Astrocyte (in vitro differentiated cells and primary cell): ENCODE measurements at regions not wholly inside any gene's neighbourhood (a gene's known extent, or its start where the extent isn't known, plus 50 kb on each side); places are given as distances from the start of the nearest gene placed in this dataset.

Experiments used
- DNase-seq: peaks from one replicate; pipeline ENCODE4 v3.0.0-alpha.2; 2010; ENCODE audit warnings: low read depth
- FAIRE-seq: peaks from 2 replicates; lab custom pipeline; 2011; peaks lifted over from hg19 to GRCh38; lab: Jason Lieb, UNC
- H2AFZ ChIP-seq: 2 replicates; pipeline ENCODE4 v1.6.0; 2012; ENCODE audit warnings: low read depth, low read length, inconsistent platforms
- H3K27ac ChIP-seq: 2 replicates; pipeline ENCODE4 v1.5.1; 2011; ENCODE audit warnings: low read depth, low read length, inconsistent platforms
- H3K27me3 ChIP-seq: 2 replicates; pipeline ENCODE4 v1.6.0; 2011; ENCODE audit warnings: low read length, inconsistent platforms; ENCODE audit not compliant: insufficient read depth
- H3K36me3 ChIP-seq: 2 replicates; pipeline ENCODE4 v1.5.1; 2011; ENCODE audit warnings: low read length, inconsistent platforms; ENCODE audit not compliant: insufficient read depth
- H3K4me1 ChIP-seq: 2 replicates; pipeline ENCODE4 v1.5.1; 2011; ENCODE audit warnings: low read length, inconsistent platforms; ENCODE audit not compliant: insufficient read depth
- H3K4me2 ChIP-seq: 2 replicates; pipeline ENCODE4 v1.6.0; 2012; ENCODE audit warnings: low read length, inconsistent platforms
- H3K4me3 ChIP-seq: 2 replicates; pipeline ENCODE4 v1.5.1; 2011; ENCODE audit warnings: low read depth, mild to moderate bottlenecking, low read length, inconsistent platforms; ENCODE audit not compliant: insufficient read depth
- H3K79me2 ChIP-seq: 2 replicates; pipeline ENCODE4 v1.6.0; 2012; ENCODE audit warnings: mild to moderate bottlenecking, low read length, inconsistent platforms; ENCODE audit not compliant: insufficient read depth
- H3K9ac ChIP-seq: 2 replicates; pipeline ENCODE4 v1.6.0; 2012; ENCODE audit warnings: mild to moderate bottlenecking, low read length, inconsistent platforms
- H3K9me3 ChIP-seq: 2 replicates; pipeline ENCODE4 v1.5.1; 2012; ENCODE audit warnings: low read depth, mild to moderate bottlenecking, low read length, inconsistent platforms; ENCODE audit not compliant: insufficient read depth
- H4K20me1 ChIP-seq: 2 replicates; pipeline ENCODE4 v1.6.0; 2012; ENCODE audit warnings: low read length, inconsistent platforms; ENCODE audit not compliant: insufficient read depth
- H3K27ac Mint-ChIP-seq: one replicate; pipeline ENCODE4 v1.8.0; 2021; ENCODE audit warnings: mild to moderate bottlenecking, mixed read lengths; ENCODE audit not compliant: unreplicated experiment
- H3K27me3 Mint-ChIP-seq: one replicate; pipeline ENCODE4 v1.8.0; 2021; ENCODE audit warnings: low read depth, mixed read lengths; ENCODE audit not compliant: unreplicated experiment
- H3K36me3 Mint-ChIP-seq: one replicate; pipeline ENCODE4 v1.8.0; 2021; ENCODE audit warnings: low read depth, mixed read lengths; ENCODE audit not compliant: unreplicated experiment
- H3K4me1 Mint-ChIP-seq: one replicate; pipeline ENCODE4 v1.8.0; 2021; ENCODE audit warnings: low read depth, mixed read lengths; ENCODE audit not compliant: unreplicated experiment
- H3K4me3 Mint-ChIP-seq: one replicate; pipeline ENCODE4 v1.8.0; 2021; ENCODE audit warnings: mild to moderate bottlenecking, moderate library complexity, mixed read lengths; ENCODE audit not compliant: unreplicated experiment
- H3K9me3 Mint-ChIP-seq: one replicate; pipeline ENCODE4 v1.8.0; 2021; ENCODE audit warnings: mild to moderate bottlenecking, mixed read lengths; ENCODE audit not compliant: unreplicated experiment
- EZH2 ChIP-seq: IDR thresholded peaks from 2 replicates; pipeline ENCODE4 v1.6.1; 2012; ENCODE audit warnings: mild to moderate bottlenecking, low read length, inconsistent platforms; ENCODE audit not compliant: insufficient read depth
- TF ChIP-seq, protein P1 (sequence below): IDR thresholded peaks from 2 replicates; pipeline ENCODE4 v1.5.1; 2011; ENCODE audit warnings: low read depth, mild to moderate bottlenecking, inconsistent platforms, low read length, moderate library complexity; ENCODE audit not compliant: insufficient read depth

DNA sequence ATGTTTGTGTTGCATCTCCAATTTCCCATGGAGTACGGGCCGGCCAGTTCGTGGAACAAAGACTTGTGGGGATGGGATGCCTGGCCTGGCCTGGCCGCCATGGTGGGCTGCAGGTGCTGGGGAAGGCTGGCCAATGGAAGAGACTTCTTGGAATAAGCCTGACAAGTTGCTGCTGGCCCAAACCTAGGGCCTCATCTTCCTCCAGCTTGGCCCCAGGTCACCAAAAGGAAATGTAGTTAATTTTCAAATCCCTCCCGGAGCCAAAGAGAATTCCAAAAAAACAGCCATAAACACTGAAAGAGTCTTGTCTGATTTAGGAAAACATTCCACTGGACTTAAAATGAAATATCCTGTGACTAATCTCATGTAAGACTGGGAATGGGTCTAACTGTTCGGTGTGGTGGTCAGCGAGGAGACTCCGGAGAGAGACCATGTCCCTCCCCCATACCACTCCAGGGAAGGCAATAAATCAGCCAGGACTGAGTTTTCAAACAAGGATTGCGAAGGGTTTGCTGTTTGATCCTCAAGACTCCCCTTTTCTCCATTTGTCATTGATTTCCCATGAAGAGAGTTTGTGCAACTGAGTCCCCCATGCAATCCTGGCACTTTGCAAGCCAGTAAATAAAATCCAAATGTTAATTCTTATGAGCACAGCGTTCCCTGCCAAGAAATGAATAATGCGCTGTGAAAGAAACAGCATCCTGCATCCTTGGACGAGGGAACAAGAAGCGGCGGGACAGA lies 128.7 kb upstream of the HABP2 start:
- Mint-ChIP-seq H3K27ac (no peak overlapping the region), H3K9me3 (peaks cover 5% of the 10 kb centered on the region), H3K4me1 (peaks cover 3% of the 10 kb centered on the region)

DNA sequence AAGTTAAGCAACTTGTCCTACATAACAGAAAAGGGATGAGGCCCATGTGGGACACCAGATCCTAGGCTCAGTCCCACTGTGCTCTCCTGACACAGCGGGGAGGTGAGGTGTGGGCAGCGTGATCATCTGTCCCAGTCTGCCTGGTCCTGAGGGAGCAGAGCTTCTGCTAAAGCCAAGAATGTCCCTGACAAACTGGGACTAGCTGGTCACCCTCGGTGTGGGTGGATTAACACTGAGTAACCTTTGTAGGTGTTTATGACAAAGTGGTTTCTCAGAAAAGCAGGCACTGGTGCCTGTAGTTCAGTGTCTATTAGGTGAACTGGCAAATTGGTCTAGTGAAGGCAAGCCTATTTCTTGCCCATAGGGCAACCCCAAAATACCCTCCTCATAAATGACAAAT lies 127.8 kb upstream of the HABP2 start:
- no peak overlapping the region for H3K27ac Mint-ChIP-seq
- Histone ChIP-seq H3K4me3 (no peak overlapping the region), H3K79me2 (no peaks in the 10 kb centered on the region), H3K27me3 (peaks cover 2% of the 10 kb centered on the region), H2AFZ (no peak overlapping the region), H4K20me1 (no peaks in the 10 kb centered on the region), H3K9ac (no peak overlapping the region), H3K4me2 (no peak overlapping the region), H3K36me3 (no peaks in the 10 kb centered on the region), H3K27ac (no peak overlapping the region), H3K4me1 (no peaks in the 10 kb centered on the region), H3K9me3 (no peaks in the 10 kb centered on the region)
- FAIRE-seq (no peak), DNase-seq (no peak)
- H3K4me3 Mint-ChIP-seq = no peak overlapping the region
- peaks cover 3% of the 10 kb centered on the region for H3K4me1 Mint-ChIP-seq
- H3K36me3 Mint-ChIP-seq = no peaks in the 10 kb centered on the region
- H3K27me3 Mint-ChIP-seq = peaks cover 21% of the 10 kb centered on the region
- no peak for TF ChIP-seq EZH2
- TF ChIP-seq, protein P1, sequence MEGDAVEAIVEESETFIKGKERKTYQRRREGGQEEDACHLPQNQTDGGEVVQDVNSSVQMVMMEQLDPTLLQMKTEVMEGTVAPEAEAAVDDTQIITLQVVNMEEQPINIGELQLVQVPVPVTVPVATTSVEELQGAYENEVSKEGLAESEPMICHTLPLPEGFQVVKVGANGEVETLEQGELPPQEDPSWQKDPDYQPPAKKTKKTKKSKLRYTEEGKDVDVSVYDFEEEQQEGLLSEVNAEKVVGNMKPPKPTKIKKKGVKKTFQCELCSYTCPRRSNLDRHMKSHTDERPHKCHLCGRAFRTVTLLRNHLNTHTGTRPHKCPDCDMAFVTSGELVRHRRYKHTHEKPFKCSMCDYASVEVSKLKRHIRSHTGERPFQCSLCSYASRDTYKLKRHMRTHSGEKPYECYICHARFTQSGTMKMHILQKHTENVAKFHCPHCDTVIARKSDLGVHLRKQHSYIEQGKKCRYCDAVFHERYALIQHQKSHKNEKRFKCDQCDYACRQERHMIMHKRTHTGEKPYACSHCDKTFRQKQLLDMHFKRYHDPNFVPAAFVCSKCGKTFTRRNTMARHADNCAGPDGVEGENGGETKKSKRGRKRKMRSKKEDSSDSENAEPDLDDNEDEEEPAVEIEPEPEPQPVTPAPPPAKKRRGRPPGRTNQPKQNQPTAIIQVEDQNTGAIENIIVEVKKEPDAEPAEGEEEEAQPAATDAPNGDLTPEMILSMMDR = no peak
- H3K9me3 Mint-ChIP-seq = peaks cover 5% of the 10 kb centered on the region

More for the DNA sequence above, 128.7 kb upstream of the HABP2 start:
- Histone ChIP-seq H3K4me2 (no peak overlapping the region), H3K27ac (no peak overlapping the region), H3K79me2 (no peaks in the 10 kb centered on the region), H2AFZ (no peak overlapping the region), H3K4me1 (no peaks in the 10 kb centered on the region), H3K27me3 (peaks cover 2% of the 10 kb centered on the region), H3K4me3 (no peak overlapping the region), H3K9me3 (no peaks in the 10 kb centered on the region), H3K9ac (no peak overlapping the region), H4K20me1 (no peaks in the 10 kb centered on the region), H3K36me3 (no peaks in the 10 kb centered on the region)
- Mint-ChIP-seq H3K27me3 (peaks cover 21% of the 10 kb centered on the region), H3K4me3 (no peak overlapping the region), H3K36me3 (no peaks in the 10 kb centered on the region)
- FAIRE-seq = peak; percentile 50
- TF ChIP-seq EZH2 = no peak
- TF ChIP-seq, protein P1 = no peak
- DNase-seq = no peak

DNA sequence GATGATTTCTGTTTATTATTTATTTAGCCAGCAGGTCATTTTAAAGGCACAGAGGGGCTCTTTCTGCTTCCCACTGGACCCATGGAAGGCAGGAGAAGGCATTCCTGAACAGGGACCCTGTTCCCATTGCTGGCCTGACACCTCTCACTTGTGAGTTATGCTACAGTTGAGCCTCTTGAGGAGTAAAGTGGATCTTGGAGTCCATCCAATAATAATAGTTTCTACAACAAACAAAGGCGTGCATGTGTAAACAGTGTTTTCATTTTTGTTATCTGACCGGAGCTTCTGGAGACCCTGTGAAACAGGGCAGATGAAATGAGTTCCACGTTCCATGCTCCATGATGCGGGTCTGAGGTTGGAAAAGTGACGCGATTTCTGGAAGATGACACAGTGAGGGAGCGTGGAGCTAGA lies 127.3 kb upstream of the HABP2 start:
- DNase-seq (no peak), FAIRE-seq (no peak)
- no peak overlapping the region for H3K4me3 ChIP-seq
- H3K4me2 ChIP-seq = no peak overlapping the region
- H3K36me3 ChIP-seq = no peaks in the 10 kb centered on the region
- no peak overlapping the region for H3K27ac Mint-ChIP-seq
- no peaks in the 10 kb centered on the region for H4K20me1 ChIP-seq
- H3K27ac ChIP-seq = no peak overlapping the region
- H3K4me3 Mint-ChIP-seq = no peak overlapping the region
- peaks cover 5% of the 10 kb centered on the region for H3K9me3 Mint-ChIP-seq
- H3K4me1 ChIP-seq = no peaks in the 10 kb centered on the region
- no peaks in the 10 kb centered on the region for H3K9me3 ChIP-seq
- H3K27me3 ChIP-seq = peaks cover 2% of the 10 kb centered on the region
- H3K27me3 Mint-ChIP-seq = peaks cover 21% of the 10 kb centered on the region
- TF ChIP-seq EZH2 = no peak
- TF ChIP-seq, protein P1 = no peak
- no peaks in the 10 kb centered on the region for H3K36me3 Mint-ChIP-seq
- no peak overlapping the region for H2AFZ ChIP-seq
- no peak overlapping the region for H3K9ac ChIP-seq
- peaks cover 3% of the 10 kb centered on the region for H3K4me1 Mint-ChIP-seq
- H3K79me2 ChIP-seq = no peaks in the 10 kb centered on the region
